IMR-90 (cell line): ENCODE measurements at regions not wholly inside any gene's neighbourhood (a gene's known extent, or its start where the extent isn't known, plus 50 kb on each side); places are given as distances from the start of the nearest gene placed in this dataset.

Source experiments
- ATAC-seq: fragments of 200-7000 bp; cut with Tn5 transposase; 2 replicates; pipeline ENCODE4 v1.9.1; 2020; ENCODE audit warnings: low read depth, mild to moderate bottlenecking, moderate library complexity
- BruUV-seq: library from RNA; stranded (reverse); fragments of 400-500 nt; replicated peaks from 2 replicates; lab custom pipeline; 2021; lab: Mats Ljungman, UMichigan
- CTCF ChIA-PET: fragments of 300-600 bp; formaldehyde crosslinking; extraction: SDS; loops from one replicate; lab custom pipeline; 2021; ENCODE audit warnings: antibody characterized with exemption; lab: Yijun Ruan, JAX
- POLR2A ChIA-PET: fragments of 300-600 bp; sonication (Branson Sonifier 250); formaldehyde crosslinking; loops from one replicate; lab custom pipeline; 2022; ENCODE audit warnings: antibody characterized with exemption; ENCODE audit not compliant: unreplicated experiment; lab: Charles Lee
- DNase-seq: peaks from one replicate; pipeline ENCODE4 v3.0.0; 2013
- H2AFZ ChIP-seq: replicated peaks from 2 replicates; pipeline ENCODE3; 2013; ENCODE audit warnings: low read length, mild to moderate bottlenecking; ENCODE audit not compliant: poor library complexity
- H2AK5ac ChIP-seq: 2 replicates; pipeline ENCODE4 v1.6.1; 2013; ENCODE audit warnings: low read depth, low read length, inconsistent platforms
- H2AK9ac ChIP-seq: replicated peaks from 2 replicates; pipeline ENCODE3; 2013; ENCODE audit warnings: mild to moderate bottlenecking, low read depth, low read length, moderate library complexity; ENCODE audit not compliant: poor library complexity
- H2BK120ac ChIP-seq: 2 replicates; pipeline ENCODE4 v1.6.1; 2013; ENCODE audit warnings: low read depth, low read length, inconsistent platforms
- H2BK15ac ChIP-seq: 3 replicates; pipeline ENCODE4 v1.6.1; 2013; ENCODE audit warnings: low read depth, low read length, inconsistent platforms
- H2BK20ac ChIP-seq: 2 replicates; pipeline ENCODE4 v1.6.1; 2013; ENCODE audit warnings: low read depth, mild to moderate bottlenecking, inconsistent platforms, low read length, moderate library complexity
- H2BK5ac ChIP-seq: 2 replicates; pipeline ENCODE4 v1.6.1; 2013; ENCODE audit warnings: mild to moderate bottlenecking, low read depth, low read length, inconsistent platforms; ENCODE audit not compliant: poor library complexity, severe bottlenecking
- H3K14ac ChIP-seq: replicated peaks from 2 replicates; pipeline ENCODE4 v1.6.1; 2013; ENCODE audit warnings: low read depth, low read length, inconsistent platforms
- H3K18ac ChIP-seq: 2 replicates; pipeline ENCODE4 v1.6.1; 2013; ENCODE audit warnings: low read depth, low read length, control low read depth
- H3K23ac ChIP-seq: 2 replicates; pipeline ENCODE4 v1.6.1; 2013; ENCODE audit warnings: low read depth, low read length, inconsistent platforms
- H3K27ac ChIP-seq: 2 replicates; pipeline ENCODE4 v1.5.1; 2013; ENCODE audit warnings: mild to moderate bottlenecking, control low read depth, low read length; ENCODE audit not compliant: insufficient read depth
- H3K27me3 ChIP-seq: 2 replicates; pipeline ENCODE4 v1.6.1; 2013; ENCODE audit warnings: low read length; ENCODE audit not compliant: control insufficient read depth, insufficient read depth
- H3K36me3 ChIP-seq: 2 replicates; pipeline ENCODE4 v1.6.1; 2013; ENCODE audit warnings: low read length, mixed read lengths; ENCODE audit not compliant: control insufficient read depth, insufficient read depth
- H3K4ac ChIP-seq: 2 replicates; pipeline ENCODE4 v1.6.1; 2013; ENCODE audit warnings: low read depth, low read length, inconsistent platforms
- H3K4me1 ChIP-seq: 2 replicates; pipeline ENCODE4 v1.6.1; 2013; ENCODE audit warnings: low read length, mixed read lengths; ENCODE audit not compliant: control insufficient read depth, insufficient read depth
- H3K4me2 ChIP-seq: 2 replicates; pipeline ENCODE4 v1.6.1; 2013; ENCODE audit warnings: low read depth, mild to moderate bottlenecking, control low read depth, low read length, moderate library complexity
- H3K4me3 ChIP-seq: 2 replicates; pipeline ENCODE4 v1.5.1; 2013; ENCODE audit warnings: low read depth, mild to moderate bottlenecking, control low read depth, low read length, moderate library complexity; ENCODE audit not compliant: insufficient read depth
- H3K56ac ChIP-seq: 2 replicates; pipeline ENCODE4 v1.6.1; 2013; ENCODE audit warnings: low read length, inconsistent platforms; ENCODE audit not compliant: insufficient read depth; ENCODE audit errors: extremely low read depth
- H3K79me1 ChIP-seq, 2 experiments: 2 replicates each; pipeline ENCODE4 v1.6.1; 2013; ENCODE audit warnings: low read length in 2 of 2, inconsistent platforms in 1 of 2, low read depth in 1 of 2
- H3K9ac ChIP-seq: 2 replicates; pipeline ENCODE4 v1.6.1; 2013; ENCODE audit warnings: low read depth, low read length, control low read depth
- H3K9me1 ChIP-seq: 2 replicates; pipeline ENCODE4 v1.6.1; 2013; ENCODE audit warnings: low read length, inconsistent platforms; ENCODE audit not compliant: insufficient read depth
- H3K9me3 ChIP-seq: 2 replicates; pipeline ENCODE4 v1.6.1; 2013; ENCODE audit warnings: low read length; ENCODE audit not compliant: control insufficient read depth, insufficient read depth
- H4K20me1 ChIP-seq: 2 replicates; pipeline ENCODE4 v1.6.1; 2013; ENCODE audit warnings: low read length, inconsistent platforms; ENCODE audit not compliant: insufficient read depth
- H4K5ac ChIP-seq: 2 replicates; pipeline ENCODE4 v1.6.1; 2013; ENCODE audit warnings: mild to moderate bottlenecking, low read depth, low read length, control low read depth
- H4K8ac ChIP-seq, 2 experiments: 2 replicates each; pipeline ENCODE4 v1.6.1; 2013; ENCODE audit warnings: low read depth in 2 of 2, low read length in 2 of 2, control low read depth in 1 of 2, inconsistent platforms in 1 of 2
- H4K91ac ChIP-seq: 2 replicates; pipeline ENCODE4 v1.6.1; 2013; ENCODE audit warnings: low read depth, low read length, inconsistent platforms; ENCODE audit not compliant: insufficient read depth
- CEBPB ChIP-seq: IDR thresholded peaks from 2 replicates; pipeline ENCODE4 v1.6.1; 2012; ENCODE audit warnings: low read depth, low read length, improper control_type of control experiment
- CHD1 ChIP-seq: IDR thresholded peaks from 2 replicates; pipeline ENCODE4 v1.6.1; 2012; ENCODE audit warnings: low read depth, low read length, improper control_type of control experiment
- MAFK ChIP-seq: IDR thresholded peaks from 2 replicates; pipeline ENCODE4 v1.6.1; 2012; ENCODE audit warnings: low read depth, low read length, improper control_type of control experiment
- NFE2L2 ChIP-seq: fragments of 150-350 bp; IDR thresholded peaks from 2 replicates; pipeline ENCODE4 v1.6.1; 2016; ENCODE audit warnings: low read depth, mild to moderate bottlenecking, low read length
- POLR2A ChIP-seq: IDR thresholded peaks from 2 replicates; pipeline ENCODE4 v1.6.1; 2012; ENCODE audit warnings: mild to moderate bottlenecking, low read depth, low read length
- RAD21 ChIP-seq: IDR thresholded peaks from 2 replicates; pipeline ENCODE4 v1.6.1; 2012; ENCODE audit warnings: low read length, improper control_type of control experiment
- RFX5 ChIP-seq: IDR thresholded peaks from 2 replicates; pipeline ENCODE4 v1.8.0; 2012; ENCODE audit warnings: low read depth, mild to moderate bottlenecking, low read length, moderate library complexity
- SMC3 ChIP-seq: fragments of 150-350 bp; IDR thresholded peaks from 2 replicates; pipeline ENCODE4 v1.6.1; 2016; ENCODE audit warnings: low read depth, mild to moderate bottlenecking, antibody characterized with exemption, low read length, moderate library complexity
- WGBS, 2 experiments: methylation state at CpG; one replicate each; pipeline versions ENCODE4 v1.1.5 to v1.1.7; 2013; ENCODE audit warnings: missing lambda C conversion rate in 2 of 2; ENCODE audit not compliant: insufficient read length in 1 of 2; ENCODE audit errors: extremely low coverage in 2 of 2; 5-methylcytosine and 5-hydroxymethylcytosine counted together
- dilution Hi-C: fragments of 300-500 bp; cut with HindIII; formaldehyde crosslinking; loops from one replicate; pipeline ENCODE4 v1.14.3; 2018; ENCODE audit warnings: low sequenced_read_pairs; ENCODE audit not compliant: unreplicated experiment
- in situ Hi-C: fragments of 300-500 bp; cut with MboI; formaldehyde crosslinking; loops from 3 replicates; pipeline ENCODE4 v1.14.3; 2019; ENCODE audit warnings: low sequenced_read_pairs, inconsistent platforms, mixed read lengths
- intact Hi-C: fragments of 100-400 bp; cut with micrococcal nuclease; formaldehyde crosslinking; loops from 2 replicates; pipeline ENCODE4 v1.10.0; 2022
- TF ChIP-seq, protein P1 (sequence below): fragments of 150-350 bp; IDR thresholded peaks from 2 replicates; pipeline ENCODE4 v1.6.1; 2016; ENCODE audit warnings: low read depth, mild to moderate bottlenecking, low read length, moderate library complexity, borderline replicate concordance
- TF ChIP-seq, protein P2 (sequence below): conservative IDR thresholded peaks from 2 replicates; pipeline ENCODE4 v1.5.1; 2012; ENCODE audit warnings: mild to moderate bottlenecking, low read depth, low read length, improper control_type of control experiment

DNA sequence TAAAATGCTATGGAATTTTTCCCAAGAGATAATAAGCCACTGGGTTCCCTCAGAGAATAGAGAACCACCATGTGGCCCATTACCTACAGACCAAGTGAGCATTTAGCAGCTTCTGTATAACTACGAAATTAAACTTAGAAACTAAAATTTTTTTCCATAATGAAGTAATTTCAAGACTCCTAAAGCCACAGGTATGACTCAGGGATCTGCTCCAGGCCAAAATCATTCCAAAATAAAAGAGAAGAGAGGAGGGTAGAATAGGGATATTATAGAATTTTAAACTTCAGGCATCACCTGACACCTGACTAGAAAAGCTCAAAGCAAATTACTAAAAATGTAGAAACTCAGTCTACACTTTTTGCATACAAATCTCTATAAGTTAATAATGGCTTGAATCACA, 108.9 kb upstream of the DST start:
- Histone ChIP-seq H4K5ac (no peak overlapping the region), H2AK5ac (no peak overlapping the region), H2BK20ac (no peak overlapping the region), H3K9me3 (no peaks in the 10 kb centered on the region), H3K27ac (no peak overlapping the region), H3K23ac (no peak overlapping the region), H3K27me3 (no peaks in the 10 kb centered on the region), H2BK5ac (peak overlapping the region; percentile 39), H4K20me1 (peaks cover 23% of the 10 kb centered on the region), H2BK15ac (no peak overlapping the region), H3K14ac (no peak overlapping the region; the same call in 1 of the 2 replicates), H3K4me1 (peaks cover 32% of the 10 kb centered on the region), H3K9me1 (peaks cover 18% of the 10 kb centered on the region), H3K4me2 (no peak overlapping the region), H3K36me3 (no peaks in the 10 kb centered on the region), H3K56ac (no peak overlapping the region), H4K91ac (no peak overlapping the region), H2AK9ac (no peak overlapping the region), H3K4ac (no peak overlapping the region), H2BK120ac (no peak overlapping the region), H3K18ac (no peak overlapping the region), H3K79me1 (peaks cover 10 to 66% of the 10 kb centered on the region in 2 experiments; a peak in 3 of 4 replicates), H3K4me3 (no peak overlapping the region), H4K8ac (no peak overlapping the region), H3K9ac (no peak overlapping the region), H2AFZ (no peak overlapping the region)
- in situ Hi-C loops, result no loop called here
- ATAC-seq (no peak), DNase-seq (no peak)
- no CpG with 5 or more reads among the region's 1 CpG for WGBS, 2 experiments
- POLR2A ChIA-PET, result no interaction called here
- CTCF ChIA-PET, result interaction anchor here (0.6 to 1.0 kb wide), 7 partner anchors 15 to 573 kb away, joined by 3 to 6 read pairs (median 4); no protein-coding TSS in a partner anchor
- intact Hi-C loops, result no loop called here
- TF ChIP-seq, protein P1, sequence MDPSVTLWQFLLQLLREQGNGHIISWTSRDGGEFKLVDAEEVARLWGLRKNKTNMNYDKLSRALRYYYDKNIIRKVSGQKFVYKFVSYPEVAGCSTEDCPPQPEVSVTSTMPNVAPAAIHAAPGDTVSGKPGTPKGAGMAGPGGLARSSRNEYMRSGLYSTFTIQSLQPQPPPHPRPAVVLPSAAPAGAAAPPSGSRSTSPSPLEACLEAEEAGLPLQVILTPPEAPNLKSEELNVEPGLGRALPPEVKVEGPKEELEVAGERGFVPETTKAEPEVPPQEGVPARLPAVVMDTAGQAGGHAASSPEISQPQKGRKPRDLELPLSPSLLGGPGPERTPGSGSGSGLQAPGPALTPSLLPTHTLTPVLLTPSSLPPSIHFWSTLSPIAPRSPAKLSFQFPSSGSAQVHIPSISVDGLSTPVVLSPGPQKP, result no peak
- TF ChIP-seq POLR2A (no peak), RFX5 (no peak), CEBPB (no peak), MAFK (no peak), SMC3 (no peak), RAD21 (no peak), CHD1 (no peak), NFE2L2 (no peak)
- TF ChIP-seq, protein P2, sequence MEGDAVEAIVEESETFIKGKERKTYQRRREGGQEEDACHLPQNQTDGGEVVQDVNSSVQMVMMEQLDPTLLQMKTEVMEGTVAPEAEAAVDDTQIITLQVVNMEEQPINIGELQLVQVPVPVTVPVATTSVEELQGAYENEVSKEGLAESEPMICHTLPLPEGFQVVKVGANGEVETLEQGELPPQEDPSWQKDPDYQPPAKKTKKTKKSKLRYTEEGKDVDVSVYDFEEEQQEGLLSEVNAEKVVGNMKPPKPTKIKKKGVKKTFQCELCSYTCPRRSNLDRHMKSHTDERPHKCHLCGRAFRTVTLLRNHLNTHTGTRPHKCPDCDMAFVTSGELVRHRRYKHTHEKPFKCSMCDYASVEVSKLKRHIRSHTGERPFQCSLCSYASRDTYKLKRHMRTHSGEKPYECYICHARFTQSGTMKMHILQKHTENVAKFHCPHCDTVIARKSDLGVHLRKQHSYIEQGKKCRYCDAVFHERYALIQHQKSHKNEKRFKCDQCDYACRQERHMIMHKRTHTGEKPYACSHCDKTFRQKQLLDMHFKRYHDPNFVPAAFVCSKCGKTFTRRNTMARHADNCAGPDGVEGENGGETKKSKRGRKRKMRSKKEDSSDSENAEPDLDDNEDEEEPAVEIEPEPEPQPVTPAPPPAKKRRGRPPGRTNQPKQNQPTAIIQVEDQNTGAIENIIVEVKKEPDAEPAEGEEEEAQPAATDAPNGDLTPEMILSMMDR, result no peak
- dilution Hi-C loops, result no loop called here
- BruUV-seq, result no TSS peak
